ENCODE measurements at regions not wholly inside any gene's neighbourhood (a gene's known extent, or its start where the extent isn't known, plus 50 kb on each side); places are given as distances from the start of the nearest gene placed in this dataset.

DNA sequence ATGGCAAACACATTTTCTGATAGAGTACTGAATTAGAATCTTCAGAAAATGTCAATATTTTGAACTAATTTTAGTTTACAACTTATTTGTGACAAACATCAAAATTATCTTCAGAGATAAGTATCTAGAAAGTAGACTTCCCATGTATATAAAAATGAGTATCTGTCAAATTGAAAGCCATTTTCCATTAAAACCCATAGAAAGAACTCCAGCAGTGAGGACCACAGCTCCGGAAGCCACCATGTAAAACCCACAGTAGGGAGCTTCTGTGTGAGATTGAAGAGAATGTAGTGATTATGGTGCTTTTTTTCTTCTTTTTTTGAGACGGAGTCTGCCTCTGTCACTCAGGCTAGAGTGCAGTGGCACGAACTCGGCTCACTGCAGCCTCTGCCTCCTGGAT, 687.0 kb downstream of the TYW1 start:
- DNase-seq (ENCODE audit: low read depth) = no peak

DNA sequence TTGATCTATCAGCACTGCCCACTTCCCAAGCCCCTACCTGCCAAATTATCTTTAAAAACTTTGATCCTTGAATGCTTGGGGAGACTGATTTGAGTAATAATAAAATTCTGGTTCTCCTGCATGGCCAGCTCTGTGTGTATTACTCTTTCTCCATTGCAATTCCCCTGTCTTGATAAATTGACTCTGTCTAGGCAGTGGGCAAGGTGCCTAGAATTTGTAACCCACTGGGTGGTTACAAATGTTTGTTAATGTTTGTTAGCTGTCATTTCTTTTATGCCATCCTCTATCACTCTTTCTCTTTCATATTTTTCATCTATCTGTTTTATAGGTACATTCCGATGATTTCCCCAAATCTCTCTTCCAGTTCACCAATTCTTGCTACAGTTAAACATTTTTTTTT, 694.1 kb downstream of the TYW1 start:
- no peak for DNase-seq (ENCODE audit: low read depth)

DNA sequence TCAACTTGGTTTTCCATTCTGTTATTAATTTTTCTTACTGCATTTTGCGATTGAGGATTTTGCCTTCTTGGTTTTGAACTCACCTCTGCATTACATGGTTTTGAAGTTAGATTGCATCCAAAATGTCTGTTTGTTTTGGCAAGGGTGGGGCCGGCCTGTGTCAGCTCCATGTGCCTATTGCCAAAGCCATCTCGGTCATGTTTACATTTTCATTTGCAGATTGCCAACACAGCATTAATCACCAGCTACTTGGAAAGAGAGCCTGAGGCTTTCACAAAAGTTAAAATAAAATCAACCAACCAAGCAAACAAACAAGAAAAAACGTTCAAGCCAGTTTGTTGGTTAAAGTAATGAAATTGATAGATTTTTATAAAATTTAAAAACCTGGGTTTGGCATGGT, 695.8 kb downstream of the TYW1 start:
- peak; percentile 1 for DNase-seq (ENCODE audit: low read depth)

DNA sequence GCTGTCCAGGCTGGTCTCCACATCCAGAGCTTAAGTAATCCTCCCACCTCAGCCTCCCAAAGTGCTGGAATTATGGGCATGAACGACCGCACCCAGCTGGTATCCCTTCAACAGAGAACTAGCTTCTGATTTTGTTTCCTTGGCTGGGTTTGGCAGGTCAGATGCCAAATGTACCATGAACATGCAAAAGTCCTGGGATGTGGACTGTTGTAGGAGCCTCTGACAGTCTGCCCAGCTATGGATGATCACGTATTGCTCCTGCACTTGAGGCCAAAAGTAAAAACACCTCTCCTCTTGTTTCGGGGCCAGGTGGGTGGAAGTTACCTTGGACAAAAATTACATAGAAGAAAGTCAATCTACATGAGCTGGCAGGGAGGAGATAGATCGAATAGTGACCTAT, 699.5 kb downstream of the TYW1 start:
- no peak for DNase-seq (ENCODE audit: low read depth)

DNA sequence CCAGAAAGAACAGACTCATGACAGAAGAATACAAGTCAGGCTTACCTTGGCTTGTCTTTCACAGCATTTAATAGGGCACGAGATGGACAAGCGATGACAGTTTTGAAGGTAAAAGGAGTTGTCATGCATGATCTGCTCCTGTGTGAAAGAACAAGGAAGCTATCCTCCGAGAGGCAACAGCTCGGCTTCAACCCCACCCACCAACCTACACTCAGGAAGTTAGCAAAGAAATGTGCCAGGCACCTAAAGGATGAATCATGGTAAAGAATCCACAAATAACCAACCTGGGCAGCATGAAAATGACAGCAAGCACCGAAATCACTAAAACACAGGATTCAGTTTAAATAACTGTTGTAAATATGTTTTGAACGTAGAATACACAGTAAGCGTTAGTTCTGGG, 700.2 kb downstream of the TYW1 start:
- no peak for DNase-seq (ENCODE audit: low read depth)

DNA sequence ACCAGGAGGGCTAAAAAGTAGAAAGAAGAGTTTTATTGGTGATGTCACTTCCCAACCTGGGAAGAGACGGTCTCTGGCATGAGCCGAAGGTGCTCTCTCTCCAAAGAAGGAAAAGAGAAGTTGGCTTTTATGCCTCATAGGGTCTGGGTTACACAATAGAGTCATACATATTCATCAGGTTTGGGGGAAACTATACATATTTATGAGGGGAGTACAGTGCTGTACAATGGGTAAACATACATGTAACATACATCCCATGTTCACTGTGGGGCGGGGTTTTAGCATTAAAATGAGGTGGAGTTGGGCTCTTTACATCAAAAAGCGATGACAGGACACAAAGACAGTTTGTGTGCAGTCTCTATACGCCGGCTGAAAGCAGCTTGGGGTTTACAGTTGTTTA, 701.7 kb downstream of the TYW1 start:
- no peak for DNase-seq (ENCODE audit: low read depth)

DNA sequence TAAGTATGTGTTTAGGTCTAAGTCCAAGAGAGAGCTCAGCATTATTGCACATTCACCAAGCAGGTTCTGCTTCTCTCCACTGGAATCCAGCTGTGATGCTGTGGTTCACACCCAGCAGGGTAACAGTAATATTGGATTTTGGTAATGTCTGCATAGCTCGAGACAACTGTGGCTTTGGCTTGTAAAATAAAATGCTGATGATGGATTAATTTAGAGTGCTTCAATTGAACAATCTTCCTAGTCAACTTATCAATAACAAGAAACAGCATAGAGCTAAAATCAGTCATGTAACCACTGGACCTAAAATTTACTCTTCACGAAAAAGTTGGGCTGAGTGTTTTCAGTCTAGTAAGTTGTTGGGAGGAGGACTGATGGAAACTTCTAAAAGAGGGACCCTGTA, 709.2 kb downstream of the TYW1 start:
- DNase-seq (ENCODE audit: low read depth) = no peak

DNA sequence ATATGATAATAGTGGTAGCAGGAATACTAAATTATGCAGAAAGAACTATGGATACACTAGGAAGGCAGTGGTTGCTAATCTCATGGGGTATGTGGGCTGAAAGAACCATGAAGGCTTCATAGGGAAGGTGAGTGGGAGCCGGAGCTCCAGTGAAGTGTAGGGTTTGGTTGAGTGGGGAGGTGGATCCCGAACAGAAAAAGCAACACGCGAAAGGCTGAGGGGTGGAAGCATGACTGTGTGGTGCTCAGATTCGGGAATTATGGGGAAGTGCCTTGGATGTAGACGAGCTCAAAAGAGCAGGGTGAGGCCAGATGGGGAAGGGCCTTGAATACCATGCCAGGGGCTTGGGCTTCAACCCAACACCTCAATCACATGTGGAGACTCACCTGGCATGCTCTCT, 715.1 kb downstream of the TYW1 start:
- no peak for DNase-seq (ENCODE audit: low read depth)

DNA sequence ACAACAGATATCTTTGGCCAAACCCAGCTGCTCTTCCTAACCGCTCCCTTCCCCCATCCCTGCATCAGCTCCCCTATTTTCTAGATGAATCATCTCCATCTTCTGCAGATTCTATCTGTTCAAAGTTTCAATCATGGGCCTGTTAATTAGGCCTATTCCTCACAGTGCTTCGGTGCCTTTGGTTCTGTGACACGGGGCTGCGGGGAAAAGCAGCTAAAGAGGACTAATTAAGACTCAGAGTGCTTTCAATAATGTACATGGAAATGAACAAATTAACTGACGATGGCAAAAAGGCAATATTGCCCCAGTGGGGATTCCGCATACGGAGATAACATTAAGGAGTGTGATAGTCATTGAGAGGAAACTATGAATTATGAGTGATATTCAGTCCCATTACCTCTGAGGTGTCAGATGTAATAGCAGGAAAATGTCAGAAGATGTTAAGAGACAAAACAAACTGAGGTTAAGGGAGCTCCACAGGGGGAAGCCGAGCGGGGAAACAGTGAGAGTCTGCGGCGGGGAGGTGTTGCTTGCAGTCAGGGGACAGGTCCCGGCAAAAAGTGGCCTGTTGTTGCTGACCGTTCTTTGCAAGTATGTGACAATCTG, 716.9 kb downstream of the TYW1 start:
- DNase-seq (ENCODE audit: low read depth) = no peak

DNA sequence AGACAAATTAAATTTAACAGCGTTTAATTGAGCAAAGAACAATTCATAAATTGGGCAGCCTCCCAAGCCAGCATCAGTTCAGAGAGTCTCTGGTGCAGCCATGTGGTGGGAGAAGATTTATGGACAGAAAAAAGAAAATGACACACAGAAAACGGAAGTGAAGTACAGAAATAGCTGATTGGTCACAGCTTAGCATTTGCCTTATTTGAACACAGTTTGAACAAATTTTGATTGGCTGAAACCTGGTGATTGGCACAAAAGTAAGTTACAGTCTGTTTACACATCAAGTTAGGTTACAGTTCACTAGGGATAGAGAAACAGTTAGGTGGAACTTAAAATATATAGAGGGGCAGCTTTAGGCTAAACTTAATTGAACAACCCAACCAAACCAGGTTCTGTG, 720.1 kb downstream of the TYW1 start:
- no peak for DNase-seq (ENCODE audit: low read depth)

DNA sequence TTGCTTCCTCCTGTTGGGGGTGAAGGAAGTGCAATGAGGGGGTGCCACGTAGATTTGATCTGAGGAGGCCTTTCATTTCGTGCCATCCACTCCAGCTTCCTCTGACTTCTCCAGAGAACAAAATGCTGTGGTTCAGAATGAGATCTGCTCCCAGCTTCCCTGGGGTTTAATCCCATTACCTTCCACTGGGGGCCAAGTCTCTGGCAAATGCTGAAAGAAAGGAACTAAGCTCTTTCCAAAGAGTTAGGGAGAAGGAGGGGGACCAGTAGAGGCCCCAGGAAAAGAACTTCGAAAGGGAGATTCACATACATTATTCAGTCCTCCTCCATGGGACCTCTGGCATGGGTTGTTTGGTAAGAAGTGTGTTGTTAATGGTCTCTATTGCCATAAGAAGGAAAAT, 727.0 kb downstream of the TYW1 start:
- no peak for DNase-seq (ENCODE audit: low read depth)

DNA sequence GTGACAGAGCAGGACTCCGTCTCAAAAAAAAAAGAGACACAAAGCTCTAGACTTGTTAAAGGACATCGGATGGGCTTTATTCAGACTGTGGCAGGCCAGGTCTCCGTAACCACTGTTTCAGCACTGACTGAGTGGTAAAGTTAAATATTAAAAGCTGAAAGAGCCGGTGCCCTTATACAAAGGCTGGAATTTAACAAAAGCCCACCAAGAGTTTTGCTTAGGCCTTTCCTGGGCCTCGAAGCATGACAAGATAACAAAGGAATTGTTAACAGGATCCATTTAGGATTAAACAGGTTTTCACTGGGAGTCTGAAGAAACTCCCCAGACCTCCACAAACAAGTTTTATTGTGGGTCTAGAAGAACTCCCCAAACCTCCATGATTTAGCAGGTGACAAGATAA, 727.8 kb downstream of the TYW1 start:
- no peak for DNase-seq (ENCODE audit: low read depth)

DNA sequence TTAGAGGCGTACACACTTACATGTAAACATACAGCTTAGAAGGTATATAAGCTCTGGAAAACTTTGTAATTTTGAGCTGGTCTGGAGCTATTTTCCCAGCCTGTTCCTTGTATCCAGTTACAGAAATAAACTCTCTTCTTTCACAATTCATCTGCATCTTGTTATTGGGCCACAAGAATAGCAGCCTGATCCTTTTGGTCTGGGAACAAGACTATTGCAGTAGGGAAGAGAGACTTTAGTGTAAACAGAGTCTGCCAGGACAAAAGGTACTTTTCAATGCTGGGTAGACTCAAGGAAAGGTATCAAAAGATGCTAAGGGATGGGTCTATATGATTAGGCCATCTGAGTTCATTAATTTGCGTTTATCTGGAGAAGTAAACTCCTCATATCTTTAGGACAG, 728.3 kb downstream of the TYW1 start:
- no peak for DNase-seq (ENCODE audit: low read depth)

DNA sequence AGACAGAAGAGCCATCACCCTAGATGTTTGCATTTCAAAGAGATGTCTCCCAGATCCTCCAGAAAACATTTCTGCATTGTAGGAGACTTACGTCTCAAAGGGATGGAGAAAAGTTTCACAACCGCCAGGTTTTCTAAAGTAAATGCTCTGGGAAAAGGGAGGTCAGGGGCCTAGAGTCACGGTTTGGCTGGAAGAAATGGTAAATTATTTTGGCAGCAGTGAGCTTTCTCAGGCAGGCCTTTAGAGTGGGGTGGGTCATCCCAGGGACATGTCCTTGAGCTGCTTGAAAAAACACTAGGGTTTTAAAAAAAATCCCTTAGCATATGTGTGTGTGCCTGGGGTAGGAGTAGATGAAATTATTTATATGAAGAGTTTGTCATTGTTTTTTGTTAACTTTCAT, 728.8 kb downstream of the TYW1 start:
- DNase-seq (ENCODE audit: low read depth) = no peak

DNA sequence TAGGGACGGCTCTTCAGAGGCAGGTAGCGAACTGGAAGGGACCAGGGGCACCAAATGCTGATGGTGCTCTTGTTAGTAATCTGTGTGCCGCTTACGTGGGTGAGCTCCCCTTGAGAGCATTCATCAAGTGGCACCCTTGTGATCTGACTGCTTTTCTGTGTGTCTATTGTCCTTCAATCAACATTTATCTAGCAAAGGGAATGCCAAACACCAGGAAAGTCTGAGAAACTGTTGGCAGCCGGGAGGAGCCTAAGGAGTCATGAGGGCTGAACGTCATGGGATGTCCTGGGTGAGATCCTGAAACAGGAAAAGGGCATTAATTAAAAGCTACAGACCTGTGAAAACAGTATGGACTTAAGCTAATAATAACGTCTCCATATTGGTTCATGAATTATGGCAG, 733.1 kb downstream of the TYW1 start:
- DNase-seq (ENCODE audit: low read depth) = no peak

DNA sequence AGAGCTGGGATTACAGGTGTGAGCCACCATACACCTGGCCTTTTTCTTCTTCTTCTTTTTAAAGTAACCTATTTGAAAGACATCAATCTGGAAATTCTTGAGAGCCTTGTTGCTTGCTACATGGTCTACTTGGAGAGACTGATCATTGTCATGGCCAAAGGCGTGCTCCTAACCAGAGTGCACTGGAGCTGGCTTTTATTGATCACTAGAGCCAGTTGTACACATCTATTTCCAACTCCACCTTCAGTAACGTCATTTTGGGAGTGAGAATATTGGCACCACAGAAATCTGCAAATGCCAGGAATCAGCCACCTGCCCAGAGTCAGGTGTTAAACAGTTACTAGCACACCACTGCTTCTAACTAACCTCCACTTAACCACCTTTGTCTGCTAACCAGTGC, 735.1 kb downstream of the TYW1 start:
- DNase-seq (ENCODE audit: low read depth) = no peak

DNA sequence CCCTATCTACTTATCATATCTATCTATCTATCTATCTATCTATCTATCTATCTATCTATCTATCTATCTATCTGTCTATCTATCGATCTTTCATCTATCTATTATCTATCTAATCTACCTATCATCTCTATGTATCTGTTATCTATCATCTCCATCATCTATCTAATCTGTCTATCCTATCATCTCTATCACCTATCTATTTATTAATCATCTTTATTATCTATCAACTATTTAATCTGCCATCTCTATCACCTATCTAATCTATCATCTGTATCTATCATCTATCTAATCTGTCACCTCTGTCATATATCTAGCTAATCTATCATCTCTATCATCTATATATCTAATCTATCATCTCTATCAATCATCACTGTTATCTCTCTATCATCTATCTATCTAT, 736.3 kb downstream of the TYW1 start:
- no peak for DNase-seq (ENCODE audit: low read depth)

DNA sequence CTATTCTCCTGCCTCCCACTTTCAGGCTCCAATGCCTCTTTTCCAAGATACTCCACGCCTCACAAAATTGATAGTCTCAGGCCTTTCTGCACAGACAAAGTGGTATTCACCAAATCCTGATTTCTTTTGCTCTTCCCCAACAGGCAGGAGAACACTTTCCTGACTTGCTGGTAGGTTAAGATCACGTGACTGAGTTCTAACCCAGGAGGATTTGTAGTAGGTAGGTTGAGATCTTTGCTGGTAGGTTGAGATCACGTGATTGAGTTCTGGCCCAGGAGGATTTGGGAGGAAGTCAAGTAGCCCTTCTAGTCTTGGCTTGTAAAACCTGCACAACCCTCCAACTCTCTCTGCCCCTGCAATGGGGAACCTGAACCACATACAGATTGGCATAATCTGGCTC, 741.5 kb downstream of the TYW1 start:
- DNase-seq (ENCODE audit: low read depth) = no peak

DNA sequence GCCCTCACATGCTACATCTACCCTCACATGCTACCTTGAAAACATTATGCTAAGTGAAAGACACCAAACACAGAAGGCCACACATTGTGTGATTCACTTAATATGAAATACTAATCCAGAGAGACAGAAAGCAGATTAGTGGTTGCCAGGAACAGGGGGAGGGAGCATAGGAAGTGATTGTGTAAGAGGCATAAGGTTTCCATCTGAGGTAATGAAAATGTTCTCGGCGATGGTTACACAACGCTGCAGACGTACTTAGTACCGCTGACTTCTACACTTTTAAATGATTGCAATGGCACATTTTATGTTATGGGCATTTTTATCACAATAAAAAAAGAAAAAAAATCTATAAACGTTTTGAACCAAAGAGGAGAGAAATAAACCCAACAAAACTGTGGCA, 742.3 kb downstream of the TYW1 start:
- peak; percentile 56 for DNase-seq (ENCODE audit: low read depth)

DNA sequence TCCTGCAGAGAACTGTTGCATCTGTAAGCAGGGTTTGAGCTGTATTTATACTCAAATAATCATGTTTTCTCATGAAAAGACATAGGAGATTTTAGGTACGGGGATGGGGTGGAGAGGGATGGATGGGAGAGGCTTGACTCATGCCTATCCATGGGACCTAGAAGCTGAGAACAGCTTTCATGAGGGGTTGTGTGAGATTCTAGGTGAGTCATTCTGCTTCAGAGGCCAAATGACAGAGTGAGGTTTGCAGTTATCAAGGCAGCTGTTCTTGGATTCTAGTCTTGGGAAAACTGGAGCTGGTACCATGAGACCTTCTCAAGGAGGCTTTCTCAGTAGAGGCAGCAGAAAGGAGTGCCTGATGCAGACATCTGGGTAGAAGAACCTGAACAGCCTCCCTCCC, 746.9 kb downstream of the TYW1 start:
- no peak for DNase-seq (ENCODE audit: low read depth)

DNA sequence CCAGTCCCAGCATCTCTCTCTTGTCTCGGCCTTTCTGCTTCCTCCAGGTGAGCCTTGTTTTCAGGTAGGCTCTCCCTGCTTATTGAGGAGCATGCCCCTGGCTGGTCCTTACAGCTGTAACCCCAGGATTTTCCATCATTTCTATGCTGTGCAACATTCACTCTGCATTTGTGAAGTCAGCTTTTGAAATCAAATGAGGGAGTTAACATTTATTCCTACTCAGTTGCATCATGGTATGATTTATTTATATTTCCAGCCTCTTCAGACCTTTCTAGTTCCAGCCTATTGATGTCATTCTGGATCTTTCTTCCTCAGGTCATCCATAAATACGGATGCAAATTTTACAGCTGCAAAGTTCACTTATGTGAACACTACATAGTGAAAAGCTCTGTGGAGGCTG, 755.6 kb downstream of the TYW1 start:
- DNase-seq (ENCODE audit: low read depth) = no peak

DNA sequence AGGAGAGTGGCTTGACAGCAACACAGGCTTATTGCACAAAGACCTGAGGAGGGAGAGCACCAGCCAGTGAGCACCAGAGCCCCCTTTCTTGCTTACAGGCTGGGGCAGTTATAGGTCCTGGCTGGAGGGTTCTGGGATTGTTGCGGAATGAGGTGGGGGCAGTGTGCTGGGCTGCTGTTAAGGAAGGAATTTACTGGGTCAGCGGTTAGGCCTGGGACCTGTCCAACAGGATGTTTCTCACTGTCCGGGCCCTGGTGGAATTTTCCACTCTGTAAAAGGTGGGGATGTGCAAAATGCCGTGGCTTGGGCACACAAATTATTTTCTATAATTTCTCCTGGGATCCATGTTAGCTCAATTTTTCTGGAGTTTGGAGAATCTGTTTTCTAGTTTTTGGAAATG, 757.3 kb downstream of the TYW1 start:
- DNase-seq (ENCODE audit: low read depth) = no peak

DNA sequence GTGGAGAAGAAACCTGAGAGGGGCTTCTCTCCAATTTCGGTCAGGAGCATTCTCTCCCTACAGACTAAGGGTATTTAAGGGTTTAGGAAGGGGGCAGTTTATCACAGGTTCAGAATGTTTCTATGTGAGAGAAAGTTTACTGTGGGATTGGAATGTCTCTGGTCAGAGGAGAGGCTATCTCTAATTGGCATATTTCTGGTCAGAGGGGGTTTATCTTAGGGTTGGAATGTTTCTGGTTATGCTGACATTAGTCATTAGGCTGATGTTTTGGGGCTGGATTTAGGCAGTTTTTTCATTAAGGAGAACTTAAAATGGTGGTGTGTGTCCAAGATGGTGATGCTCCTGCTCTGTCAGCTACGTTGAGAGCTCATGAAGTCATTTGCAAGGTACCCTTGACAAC, 758.0 kb downstream of the TYW1 start:
- DNase-seq (ENCODE audit: low read depth) = no peak

DNA sequence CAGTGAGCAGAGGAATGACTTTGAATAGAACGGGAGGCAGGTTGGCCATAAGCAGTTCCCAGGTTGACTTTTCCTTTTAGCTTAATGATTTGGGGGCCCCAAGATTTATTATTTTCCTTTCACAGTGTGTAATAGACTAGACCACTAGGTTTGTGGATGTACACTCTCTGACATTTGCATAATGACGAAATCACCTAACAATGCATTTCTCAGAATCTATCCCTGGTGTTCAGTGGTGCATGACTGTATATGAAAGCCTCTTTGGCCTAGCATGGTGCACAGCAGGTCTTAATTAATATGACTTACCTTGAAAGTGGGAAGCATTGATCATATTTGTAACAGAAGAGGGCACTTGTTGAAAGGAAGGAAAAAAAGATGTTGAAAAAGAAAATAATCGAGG, 761.9 kb downstream of the TYW1 start:
- DNase-seq (ENCODE audit: low read depth) = no peak

DNA sequence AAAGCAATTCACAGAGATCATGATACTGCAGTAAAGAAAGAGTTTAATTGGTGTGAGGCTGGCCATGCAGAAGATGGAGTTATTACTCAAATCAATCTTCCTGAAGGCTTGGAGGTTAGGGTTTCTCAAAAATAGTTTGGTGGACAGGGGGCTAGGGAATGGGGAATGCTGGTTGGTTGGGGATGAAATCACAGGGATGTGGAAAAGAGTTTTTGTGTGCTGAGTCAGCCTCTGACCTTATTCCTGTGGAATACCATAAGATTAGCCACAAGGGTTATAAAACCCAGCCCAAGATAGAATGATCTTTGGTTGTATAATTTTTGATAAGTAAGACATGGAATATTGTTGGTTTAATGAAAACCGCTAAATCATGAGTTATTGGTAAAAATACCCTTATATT, 764.3 kb downstream of the TYW1 start:
- DNase-seq (ENCODE audit: low read depth) = no peak

Data from fibroblast of the conjunctiva (primary cell).